ENCODE measurements at regions not wholly inside any gene's neighbourhood (a gene's known extent, or its start where the extent isn't known, plus 50 kb on each side); places are given as distances from the start of the nearest gene placed in this dataset.
"Not testable (repeated sequence)": the region's sequence is repeated elsewhere in the genome, so short reads cannot be mapped to it uniquely, and the experiment has no call there.

DNA sequence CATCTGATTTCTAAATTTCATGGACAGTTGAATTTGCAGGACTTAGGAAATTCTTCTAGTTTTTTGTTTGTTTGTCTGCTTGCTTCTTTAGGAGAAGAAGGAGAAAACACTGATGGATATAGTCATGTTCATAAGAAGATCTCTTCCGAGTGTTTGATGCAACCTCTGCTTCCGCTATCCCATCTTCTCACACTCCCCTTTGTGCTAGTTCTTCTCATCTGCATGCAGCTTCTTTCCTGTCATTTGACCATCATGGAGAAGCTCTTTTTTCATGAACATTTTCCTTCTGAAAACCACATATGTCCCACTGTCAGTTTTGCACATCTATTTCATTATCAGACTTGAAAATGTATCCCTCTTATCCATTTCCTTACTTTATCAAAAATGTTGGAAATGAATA is 346.9 kb upstream of the PRKCQ start:
- DNase-seq (ENCODE audit: low read depth, low spot score): no peak

DNA sequence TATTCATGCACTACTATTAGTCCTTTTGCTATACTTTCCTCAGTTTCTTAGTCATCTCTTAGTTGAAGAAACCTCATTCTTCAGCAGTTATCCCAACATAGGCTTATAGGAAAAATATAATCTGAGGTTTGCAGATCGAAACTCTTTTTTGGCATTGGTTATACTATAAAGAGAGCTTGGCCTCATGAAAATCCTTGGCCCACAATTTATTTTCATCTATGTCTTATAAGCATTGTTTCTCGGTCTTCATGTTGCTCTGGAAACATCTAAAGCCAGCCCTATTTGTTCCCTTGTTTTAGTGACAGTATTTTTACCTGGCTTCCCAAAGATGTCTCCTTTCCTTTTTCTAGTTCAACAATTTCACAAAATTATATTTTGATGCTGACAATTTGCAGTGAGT is 345.1 kb upstream of the PRKCQ start:
- no peak for DNase-seq (ENCODE audit: low read depth, low spot score)

DNA sequence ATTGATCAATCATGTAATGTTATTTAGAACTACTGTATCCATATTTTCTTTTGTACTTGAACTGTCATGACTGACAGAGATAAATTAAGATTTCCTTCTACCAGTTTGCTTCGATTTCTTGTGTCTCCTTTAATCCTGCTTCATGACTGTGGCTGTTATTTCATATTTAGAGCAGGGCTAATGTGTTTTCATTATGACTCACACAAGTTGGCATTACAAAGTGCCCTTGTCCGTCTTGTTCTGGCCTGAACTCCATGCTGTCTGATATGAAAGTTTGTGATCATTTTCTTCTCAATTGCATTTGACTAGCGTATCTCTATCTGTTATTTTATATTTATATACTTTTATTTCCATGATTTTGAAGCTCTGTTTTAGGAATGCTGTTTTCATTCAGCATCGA is 344.1 kb upstream of the PRKCQ start:
- DNase-seq (ENCODE audit: low read depth, low spot score): no peak

DNA sequence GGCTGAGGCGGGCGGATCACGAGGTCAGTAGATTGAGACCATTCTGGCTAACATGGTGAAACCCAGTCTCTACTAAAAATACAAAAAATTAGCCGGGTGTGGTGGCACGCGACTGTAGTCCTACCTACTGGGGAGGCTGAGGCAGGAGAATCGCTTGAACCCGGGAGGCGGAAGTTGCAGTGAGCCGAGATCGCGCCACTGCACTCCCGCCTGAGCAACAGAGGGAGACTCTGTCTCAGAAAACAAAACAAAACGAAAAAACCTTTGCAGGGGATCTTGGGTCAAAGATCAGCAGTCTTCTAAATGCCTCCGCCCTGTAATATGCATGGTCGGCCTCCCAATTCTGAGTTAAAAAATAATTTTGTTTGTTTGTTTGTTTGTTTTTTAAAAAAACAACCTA is 340.9 kb upstream of the PRKCQ start:
- not testable (repeated sequence) for DNase-seq (ENCODE audit: low read depth, low spot score)

DNA sequence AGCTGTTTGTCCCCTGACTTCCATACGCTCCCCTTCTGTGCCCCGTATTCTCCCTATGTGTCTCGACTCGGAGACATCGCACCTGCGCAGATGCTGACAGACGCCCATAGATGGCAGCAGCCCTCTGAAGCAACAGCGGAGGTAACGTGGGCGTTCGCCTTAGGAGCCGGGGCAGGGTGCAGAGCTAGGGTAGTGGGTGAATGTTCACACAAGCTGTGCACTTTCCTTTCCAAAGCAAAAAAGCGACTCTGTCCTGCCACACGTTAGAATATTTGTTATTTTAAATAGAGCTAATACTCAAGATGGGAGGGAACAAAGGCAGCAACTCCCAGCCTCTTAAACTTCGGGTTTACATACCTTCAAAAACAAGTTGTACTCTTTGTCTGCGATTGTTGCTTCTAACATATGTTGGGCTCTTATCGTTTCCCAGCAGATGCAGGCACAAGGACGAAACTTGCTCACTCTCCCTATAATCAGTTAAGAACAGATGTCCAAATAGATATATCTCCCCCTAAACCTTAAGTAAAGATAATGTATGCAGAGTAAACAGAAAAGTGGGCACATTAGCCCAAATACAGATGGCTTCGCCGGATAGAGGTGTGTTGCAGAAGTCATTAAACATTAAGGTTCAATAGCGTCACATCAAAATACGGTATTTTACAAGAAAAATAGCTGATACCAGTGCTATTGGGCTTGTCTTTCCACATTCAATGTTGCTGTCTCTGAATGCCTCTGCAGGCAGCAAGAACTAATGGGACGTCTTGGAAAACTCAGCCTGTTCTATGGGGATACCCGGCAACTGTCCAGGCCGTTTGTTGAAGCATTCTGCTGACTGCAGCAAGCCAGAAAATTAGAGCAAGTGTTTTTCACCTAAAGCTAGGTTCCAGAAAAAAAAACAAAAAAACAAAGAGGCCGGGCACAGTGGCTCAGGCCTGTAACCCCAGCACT is 340.3 kb upstream of the PRKCQ start:
- no peak for DNase-seq (ENCODE audit: low read depth, low spot score)

DNA sequence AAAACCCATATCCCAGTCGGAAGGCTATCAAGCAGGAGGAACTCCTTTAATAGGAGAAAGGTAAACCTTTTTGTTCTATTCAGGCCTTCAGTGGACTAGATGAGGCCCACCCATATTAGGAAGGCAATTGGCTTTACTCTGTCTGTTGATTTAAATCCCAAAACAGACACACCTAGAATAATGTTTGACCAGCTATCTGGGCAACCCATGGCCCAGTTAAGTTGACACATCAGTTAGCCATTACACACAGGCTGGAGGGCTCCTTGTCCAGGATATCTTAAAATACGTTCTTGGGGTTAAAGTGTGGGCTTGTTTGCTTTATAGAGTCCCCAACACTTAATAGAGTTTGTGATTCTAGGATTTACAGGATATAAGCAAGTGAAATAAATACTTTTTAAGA is 339.0 kb upstream of the PRKCQ start:
- DNase-seq (ENCODE audit: low read depth, low spot score): no peak

DNA sequence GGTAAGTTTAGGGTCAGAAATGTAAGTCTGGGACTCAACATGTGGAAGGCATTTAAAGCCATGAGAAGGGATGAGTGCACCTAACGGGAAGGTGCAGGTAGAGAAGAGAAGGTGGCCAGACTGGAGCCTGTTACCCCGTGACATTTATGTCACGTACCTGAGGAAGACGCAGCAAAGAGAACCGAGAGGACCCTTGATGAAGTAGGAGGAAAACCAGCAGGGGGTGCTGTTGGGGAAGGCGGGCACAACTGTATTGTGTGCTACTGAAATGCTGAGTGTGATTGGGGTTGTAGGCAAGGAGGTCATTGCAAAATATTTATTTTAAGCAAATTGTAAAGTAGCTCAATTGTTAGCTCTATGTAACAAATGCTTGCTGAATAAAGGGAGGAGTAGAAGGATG is 338.2 kb upstream of the PRKCQ start:
- no peak for DNase-seq (ENCODE audit: low read depth, low spot score)

DNA sequence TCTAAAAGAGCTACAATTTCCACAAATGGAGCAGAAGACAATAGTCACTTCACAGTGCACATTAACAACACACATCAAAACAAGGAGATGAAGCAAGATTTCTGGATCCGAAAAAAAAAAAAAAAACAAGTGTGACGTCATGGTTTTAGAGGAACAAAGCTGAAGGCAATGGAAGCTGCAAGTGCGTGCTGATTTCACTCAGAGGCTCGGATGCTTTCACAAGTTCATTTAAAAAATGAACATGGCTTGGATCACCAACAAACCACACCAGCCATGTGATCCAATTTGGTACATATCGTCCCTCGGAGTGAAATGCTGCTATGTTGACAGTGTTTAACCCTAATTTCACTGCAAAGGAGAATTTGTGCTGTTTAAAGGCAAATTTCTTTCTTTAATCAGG is 337.0 kb upstream of the PRKCQ start:
- DNase-seq (ENCODE audit: low read depth, low spot score): no peak

DNA sequence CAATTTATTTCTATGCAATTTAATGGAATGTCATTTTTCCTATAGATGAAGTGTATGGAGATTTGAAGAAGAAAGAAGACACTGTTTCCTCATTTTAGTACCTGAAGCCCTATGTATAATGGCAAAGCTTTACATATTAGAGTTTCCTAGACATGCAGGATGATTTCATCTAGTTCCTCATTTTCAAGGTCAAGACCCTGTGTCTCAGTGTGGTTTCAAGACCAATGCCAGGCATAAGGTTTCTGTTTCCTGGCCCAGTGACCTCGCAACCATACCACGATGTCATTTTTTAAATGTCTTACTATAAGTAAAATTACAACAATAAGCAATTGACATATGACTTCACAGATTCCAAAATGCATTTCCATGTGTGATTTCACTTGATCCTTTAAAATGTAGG is 336.5 kb upstream of the PRKCQ start:
- no peak for DNase-seq (ENCODE audit: low read depth, low spot score)

DNA sequence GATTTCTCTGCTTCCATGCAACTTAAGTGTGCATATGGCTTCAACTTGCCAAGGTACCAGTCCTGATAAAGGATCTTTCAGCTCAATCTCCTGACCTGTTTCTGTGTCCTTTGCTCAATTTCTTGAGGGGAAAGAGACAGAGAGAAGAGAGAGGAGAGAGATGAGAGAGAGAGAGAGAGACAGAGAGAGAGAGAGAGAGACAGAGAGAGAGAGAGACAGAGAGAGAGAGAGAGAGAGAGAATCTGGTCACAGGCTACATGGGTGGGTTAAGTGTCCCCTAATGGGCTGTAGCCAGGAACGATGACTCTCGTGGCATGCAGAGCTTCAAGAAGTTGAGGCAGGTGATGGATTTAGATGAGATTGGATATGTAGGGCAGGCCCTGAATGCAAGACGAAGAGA is 335.2 kb upstream of the PRKCQ start:
- DNase-seq (ENCODE audit: low read depth, low spot score): no peak

DNA sequence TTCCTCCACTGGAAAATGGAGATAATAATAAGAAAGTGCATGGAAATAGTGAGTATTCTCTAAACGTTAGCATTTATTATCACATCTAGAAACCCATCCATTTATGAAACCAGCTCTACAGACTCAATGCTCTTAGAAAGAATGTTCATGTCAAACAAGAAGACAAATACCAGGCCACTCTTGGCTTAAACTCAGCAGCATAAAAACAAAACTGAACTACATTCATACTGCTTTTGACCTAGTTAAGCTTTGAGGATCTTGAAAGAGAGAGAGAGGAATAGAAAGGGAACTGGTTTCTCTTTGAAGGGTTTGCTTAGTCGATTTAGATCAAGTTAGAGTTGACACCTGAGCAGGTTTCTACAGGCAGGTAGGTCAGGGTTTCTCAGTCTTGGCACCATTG is 332.9 kb upstream of the PRKCQ start:
- no peak for DNase-seq (ENCODE audit: low read depth, low spot score)

DNA sequence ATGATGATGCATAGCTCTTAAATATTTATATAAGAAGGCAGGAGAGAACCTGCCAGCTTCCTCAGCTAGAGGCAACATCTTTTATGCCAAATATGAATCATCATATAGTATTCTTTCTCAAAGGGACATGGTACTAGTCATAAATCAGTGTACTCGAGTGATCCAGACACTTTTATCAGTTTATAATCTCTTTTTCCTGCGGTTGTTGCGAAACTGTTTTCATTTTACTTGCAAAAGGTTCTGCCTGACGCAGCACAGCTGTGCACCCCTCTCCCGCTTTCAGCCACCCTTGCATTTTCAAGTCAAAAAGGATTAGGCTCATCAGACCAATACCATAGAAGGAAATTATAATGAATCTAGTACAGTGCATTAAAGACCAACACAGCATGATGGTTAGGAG is 332.3 kb upstream of the PRKCQ start:
- DNase-seq (ENCODE audit: low read depth, low spot score): no peak

DNA sequence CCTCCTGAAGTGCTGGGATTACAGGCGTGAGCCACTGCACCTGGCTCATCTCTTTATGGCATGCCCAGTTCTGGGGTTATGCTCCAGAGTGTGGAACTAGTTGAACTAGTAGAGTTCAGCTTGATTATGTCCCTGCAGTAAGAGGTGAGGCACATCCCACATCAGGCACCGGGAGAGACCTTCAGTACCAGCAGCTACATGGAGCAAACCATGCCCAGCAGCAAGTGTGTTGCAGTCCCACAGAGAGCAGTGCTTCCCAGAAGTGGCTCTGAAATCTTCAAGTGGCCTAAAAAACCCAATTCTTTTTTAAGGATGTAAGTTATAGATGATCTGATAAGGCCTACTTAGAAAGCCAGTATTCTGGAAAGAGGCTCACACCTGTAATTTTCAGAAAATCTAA is 331.9 kb upstream of the PRKCQ start:
- no peak for DNase-seq (ENCODE audit: low read depth, low spot score)

DNA sequence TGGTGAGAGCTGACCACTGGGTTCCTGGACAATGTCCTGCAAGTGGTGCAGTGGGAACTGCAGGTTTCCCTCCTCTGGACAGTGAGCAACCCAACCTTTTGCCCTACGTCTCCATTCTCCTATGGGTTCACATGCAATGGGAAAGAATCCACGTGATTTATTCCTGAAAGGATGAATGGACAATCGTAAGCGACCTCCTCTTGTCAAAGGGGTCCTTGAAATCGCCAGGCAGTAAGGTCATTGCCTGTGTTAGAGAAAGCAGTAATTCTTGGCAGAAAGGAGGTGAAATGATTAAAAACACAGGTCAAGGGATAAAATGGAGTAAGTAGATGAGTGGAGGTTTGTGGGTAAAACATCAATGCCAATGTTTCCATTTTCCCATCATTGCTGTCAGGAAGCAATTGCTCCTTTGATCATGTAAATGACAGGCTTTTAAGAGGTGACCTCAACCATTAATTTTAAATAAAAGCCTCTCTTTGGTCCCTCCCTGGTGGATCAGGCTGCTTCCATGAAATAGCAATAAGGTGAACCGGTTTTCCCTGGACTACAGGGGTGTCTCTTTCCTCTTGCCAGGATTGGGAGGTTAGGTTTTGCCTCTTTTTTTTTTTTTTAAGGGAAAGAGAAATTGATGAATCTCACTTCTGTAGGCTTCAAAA is 330.0 kb upstream of the PRKCQ start:
- DNase-seq (ENCODE audit: low read depth, low spot score): no peak

DNA sequence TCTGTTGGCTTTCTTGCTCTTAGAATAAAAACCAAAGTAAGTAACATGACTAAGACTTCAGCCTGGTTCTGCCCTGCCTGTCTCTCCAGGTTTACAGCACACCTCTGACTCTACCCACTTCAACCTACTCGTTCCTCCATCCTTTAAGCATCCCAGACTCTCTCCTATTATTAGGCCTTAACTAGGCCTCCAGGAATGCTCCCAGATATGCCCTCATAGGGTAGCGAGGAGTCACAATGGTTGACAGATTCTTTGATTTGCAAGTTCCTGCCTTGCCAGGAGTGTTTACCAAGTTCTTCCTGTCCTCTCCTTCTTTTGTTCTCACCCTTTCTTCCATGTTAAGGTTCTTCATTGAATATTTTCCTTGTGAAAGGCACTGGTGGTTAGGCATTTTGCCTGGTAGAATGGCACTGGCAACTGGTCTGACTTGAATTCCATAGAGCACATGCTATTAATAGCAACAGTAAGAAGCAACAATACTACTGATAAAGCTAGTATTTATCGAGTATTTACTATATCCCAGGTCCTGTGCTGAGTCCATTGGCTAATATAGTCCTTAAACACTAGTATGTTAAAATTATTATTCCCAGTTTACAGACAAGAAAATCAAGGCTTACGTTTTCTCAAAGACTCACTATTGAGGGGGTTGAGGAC is 327.9 kb upstream of the PRKCQ start:
- DNase-seq (ENCODE audit: low read depth, low spot score): no peak

DNA sequence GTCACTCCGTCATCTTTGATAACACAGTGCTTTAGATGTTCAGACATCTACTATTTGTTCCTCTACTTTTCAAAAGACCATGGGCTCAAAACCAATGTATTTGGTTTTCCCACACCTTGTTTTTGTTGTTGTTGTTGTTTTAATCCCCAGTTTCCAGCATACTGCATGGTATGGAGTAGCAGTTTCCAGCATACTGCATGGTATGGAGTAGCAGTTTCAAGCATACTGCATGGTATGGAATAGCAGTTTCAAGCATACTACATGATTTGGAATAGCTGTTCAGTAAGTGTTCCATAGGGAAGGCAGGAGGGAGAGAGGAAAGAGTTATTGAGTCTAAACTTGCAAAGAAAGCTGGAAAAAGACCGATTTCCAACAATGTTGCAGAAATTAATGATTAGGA is 314.3 kb upstream of the PRKCQ start:
- DNase-seq (ENCODE audit: low read depth, low spot score): no peak

DNA sequence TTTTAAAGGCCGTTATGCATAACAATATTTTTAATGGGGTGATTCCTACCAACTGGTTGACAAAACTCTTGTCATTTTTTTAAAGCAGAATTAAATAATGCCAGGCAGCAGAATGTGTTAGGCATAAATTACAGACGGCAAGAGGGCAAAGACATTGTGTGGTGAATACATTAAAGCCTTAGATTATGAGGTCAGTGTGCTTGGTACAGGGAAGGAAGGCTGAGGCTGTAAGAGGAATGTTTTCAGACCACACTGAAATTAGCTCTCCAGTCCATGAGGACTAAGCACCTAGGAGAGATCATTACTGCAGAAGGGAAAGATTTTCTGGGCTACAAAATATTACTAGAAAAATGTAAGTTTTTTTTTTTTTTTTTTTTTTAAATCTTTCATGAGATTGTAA is 312.8 kb upstream of the PRKCQ start:
- DNase-seq (ENCODE audit: low read depth, low spot score): no peak

DNA sequence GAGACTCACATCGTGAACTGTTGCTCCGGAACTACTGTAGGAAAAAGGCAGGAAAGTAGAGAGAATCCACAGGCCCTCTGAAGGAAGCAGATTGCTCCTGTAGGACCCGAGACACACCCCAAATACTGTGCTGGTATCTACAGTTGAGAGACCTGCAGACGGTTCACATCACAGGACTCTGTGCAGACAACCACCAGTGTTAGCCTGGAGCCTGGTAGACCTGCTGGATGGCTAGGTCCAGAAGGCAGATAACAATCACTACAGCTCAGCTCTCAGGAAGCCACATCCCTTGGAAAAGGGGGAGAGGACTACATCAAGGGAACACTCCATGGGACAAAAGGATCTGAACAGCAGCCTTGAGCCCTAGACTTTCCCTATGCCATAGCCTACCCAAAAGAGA is 311.8 kb upstream of the PRKCQ start:
- DNase-seq (ENCODE audit: low read depth, low spot score): no peak

DNA sequence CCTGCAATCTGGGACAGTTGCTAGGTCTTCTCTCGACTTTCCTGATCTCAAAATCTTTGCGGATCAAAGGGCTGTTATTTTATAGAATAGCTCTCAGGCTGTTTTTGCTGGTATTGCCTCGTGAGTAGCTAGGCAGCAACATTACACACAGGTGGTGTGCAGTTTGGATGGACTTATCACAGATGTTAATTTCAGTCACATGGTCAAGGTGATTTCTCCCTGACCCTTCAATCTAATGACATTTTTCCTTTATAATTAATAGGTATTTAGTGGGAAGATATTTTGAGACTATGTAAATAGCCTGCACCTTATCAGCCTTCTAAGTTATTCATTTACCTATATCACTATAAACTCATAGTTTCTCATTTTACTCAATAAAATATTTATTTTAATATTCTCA is 309.6 kb upstream of the PRKCQ start:
- no peak for DNase-seq (ENCODE audit: low read depth, low spot score)

DNA sequence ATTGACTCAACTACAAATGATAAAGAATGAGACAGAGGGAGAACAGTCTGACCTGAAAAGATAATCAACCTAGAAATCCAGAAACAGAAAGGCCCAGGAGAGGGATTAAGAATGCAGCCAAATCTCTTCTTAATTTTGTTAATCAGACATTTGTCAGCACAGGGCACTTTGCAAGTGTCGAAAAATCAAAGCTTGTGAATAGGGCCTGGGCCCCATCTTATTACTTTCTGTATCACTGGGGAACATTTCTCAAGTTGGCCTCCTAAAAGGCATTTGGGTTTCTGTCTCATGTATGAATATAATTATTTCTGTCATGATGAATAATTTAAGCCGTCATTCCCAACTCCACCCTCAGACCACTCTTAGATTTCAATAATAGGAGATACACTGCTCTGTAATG is 308.4 kb upstream of the PRKCQ start:
- no peak for DNase-seq (ENCODE audit: low read depth, low spot score)

DNA sequence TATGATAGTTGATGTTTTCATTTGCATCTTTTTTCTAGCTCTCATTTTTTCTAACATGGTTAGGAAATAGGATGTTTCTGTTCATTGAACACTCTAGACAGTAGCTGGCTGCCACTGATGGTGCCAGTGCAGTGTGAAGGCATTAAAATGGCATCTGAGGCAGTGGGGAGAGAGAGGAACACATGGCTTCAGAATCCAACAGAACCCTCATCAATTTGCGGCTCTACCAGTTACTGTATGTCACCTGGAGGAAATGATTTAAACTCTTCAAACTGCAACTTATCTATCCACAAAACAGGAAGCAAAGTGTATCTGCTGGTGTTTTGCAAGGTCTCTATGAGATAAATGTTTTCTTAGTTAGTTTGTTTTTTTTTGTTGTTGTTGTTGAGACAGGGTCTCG is 305.2 kb upstream of the PRKCQ start:
- no peak for DNase-seq (ENCODE audit: low read depth, low spot score)

DNA sequence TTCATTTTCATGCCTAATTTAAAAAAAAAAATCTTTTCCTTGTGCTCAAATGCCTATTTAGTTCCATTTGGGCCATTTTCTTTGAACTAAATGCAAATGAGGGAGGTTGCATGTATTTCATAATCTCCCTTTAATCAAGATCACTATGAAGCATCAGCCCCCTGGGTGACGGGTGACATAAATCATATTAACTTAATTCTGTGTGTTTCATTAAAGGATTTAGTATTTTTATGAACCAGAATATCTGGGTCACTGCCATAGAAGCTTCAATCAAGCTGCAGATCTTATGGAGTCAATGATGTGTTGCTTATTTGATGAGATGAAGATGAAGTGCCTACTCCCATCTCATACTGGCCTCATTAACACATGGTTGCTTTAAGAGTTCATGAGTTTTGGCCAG is 301.9 kb upstream of the PRKCQ start:
- no peak for DNase-seq (ENCODE audit: low read depth, low spot score)

Data from pulmonary artery endothelial cell (primary cell).